BE2C (cell line): ENCODE measurements at regions not wholly inside any gene's neighbourhood (a gene's known extent, or its start where the extent isn't known, plus 50 kb on each side); places are given as distances from the start of the nearest gene placed in this dataset.

Source experiments
- DNase-seq: peaks from one replicate; pipeline ENCODE4 v3.0.0-alpha.2; 2020
- H3K27me3 ChIP-seq: fragments of 250-450 bp; sonication (Bioruptor Pico); 2 replicates; pipeline ENCODE4 v1.5.1; 2020; ENCODE audit warnings: mild to moderate bottlenecking
- H3K36me3 ChIP-seq: fragments of 250-450 bp; sonication (Bioruptor Pico); 2 replicates; pipeline ENCODE4 v1.5.1; 2020; ENCODE audit warnings: mild to moderate bottlenecking
- H3K4me1 ChIP-seq: fragments of 250-450 bp; sonication (Bioruptor Pico); 2 replicates; pipeline ENCODE4 v1.5.1; 2020
- H3K4me3 ChIP-seq: 2 replicates; pipeline ENCODE4 v1.5.1; 2011; ENCODE audit warnings: low read depth, low read length
- H3K9me3 ChIP-seq: fragments of 250-450 bp; sonication (Bioruptor Pico); 2 replicates; pipeline ENCODE4 v1.5.1; 2020
- CTCF ChIP-seq: IDR thresholded peaks from 2 replicates; pipeline ENCODE4 v1.5.1; 2012; ENCODE audit warnings: mild to moderate bottlenecking, low read depth, low read length

- no peaks in the 10 kb centered on the region for H3K36me3 ChIP-seq
- H3K4me3 ChIP-seq, result no peak overlapping the region
- no peaks in the 10 kb centered on the region for H3K4me1 ChIP-seq
- no peaks in the 10 kb centered on the region for H3K27me3 ChIP-seq
- no peak for DNase-seq
- no peaks in the 10 kb centered on the region for H3K9me3 ChIP-seq
- no peak for TF ChIP-seq CTCF
Measured at GRCh38 chr2:134148843-134149472, 104.9 kb upstream of the MGAT5 start.

GRCh38 chr2:134149904-134150303 is 104.0 kb upstream of the MGAT5 start:
- DNase-seq, result no peak

GRCh38 chr2:134150760-134151159 is 103.1 kb upstream of the MGAT5 start:
- no peaks in the 10 kb centered on the region for H3K9me3 ChIP-seq
- TF ChIP-seq CTCF, result no peak
- no peak for DNase-seq
- H3K4me1 ChIP-seq, result no peaks in the 10 kb centered on the region
- H3K36me3 ChIP-seq, result no peaks in the 10 kb centered on the region
- H3K4me3 ChIP-seq, result no peak overlapping the region
- H3K27me3 ChIP-seq, result no peaks in the 10 kb centered on the region

More at GRCh38 chr2:134149904-134150303, 104.0 kb upstream of the MGAT5 start:
- no peaks in the 10 kb centered on the region for H3K4me1 ChIP-seq
- no peaks in the 10 kb centered on the region for H3K36me3 ChIP-seq
- no peaks in the 10 kb centered on the region for H3K9me3 ChIP-seq
- no peak overlapping the region for H3K4me3 ChIP-seq
- no peaks in the 10 kb centered on the region for H3K27me3 ChIP-seq
- TF ChIP-seq CTCF, result no peak

GRCh38 chr2:134152045-134153010 is 101.5 kb upstream of the MGAT5 start:
- TF ChIP-seq CTCF, result no peak
- H3K4me1 ChIP-seq, result no peaks in the 10 kb centered on the region
- no peaks in the 10 kb centered on the region for H3K9me3 ChIP-seq
- H3K4me3 ChIP-seq, result no peak overlapping the region
- no peaks in the 10 kb centered on the region for H3K27me3 ChIP-seq
- no peaks in the 10 kb centered on the region for H3K36me3 ChIP-seq
- no peak for DNase-seq

GRCh38 chr2:134153294-134153880 is 100.5 kb upstream of the MGAT5 start:
- Histone ChIP-seq H3K4me1 (no peaks in the 10 kb centered on the region), H3K4me3 (no peak overlapping the region), H3K9me3 (no peaks in the 10 kb centered on the region), H3K36me3 (no peaks in the 10 kb centered on the region), H3K27me3 (no peaks in the 10 kb centered on the region)
- DNase-seq, result no peak
- TF ChIP-seq CTCF, result no peak

- no peak for TF ChIP-seq CTCF
- Histone ChIP-seq H3K36me3 (no peaks in the 10 kb centered on the region), H3K27me3 (no peaks in the 10 kb centered on the region), H3K9me3 (no peaks in the 10 kb centered on the region), H3K4me3 (no peak overlapping the region), H3K4me1 (no peaks in the 10 kb centered on the region)
- DNase-seq, result no peak
Measured at GRCh38 chr2:134154246-134154645, 99.6 kb upstream of the MGAT5 start.
